ENCODE measurements at regions not wholly inside any gene's neighbourhood (a gene's known extent, or its start where the extent isn't known, plus 50 kb on each side); places are given as distances from the start of the nearest gene placed in this dataset.
"Not testable (repeated sequence)": the region's sequence is repeated elsewhere in the genome, so short reads cannot be mapped to it uniquely, and the experiment has no call there.

GRCh38 chr5:83802686-83803085 is 82.0 kb upstream of the HAPLN1 start:
- no peak for ATAC-seq

DNA sequence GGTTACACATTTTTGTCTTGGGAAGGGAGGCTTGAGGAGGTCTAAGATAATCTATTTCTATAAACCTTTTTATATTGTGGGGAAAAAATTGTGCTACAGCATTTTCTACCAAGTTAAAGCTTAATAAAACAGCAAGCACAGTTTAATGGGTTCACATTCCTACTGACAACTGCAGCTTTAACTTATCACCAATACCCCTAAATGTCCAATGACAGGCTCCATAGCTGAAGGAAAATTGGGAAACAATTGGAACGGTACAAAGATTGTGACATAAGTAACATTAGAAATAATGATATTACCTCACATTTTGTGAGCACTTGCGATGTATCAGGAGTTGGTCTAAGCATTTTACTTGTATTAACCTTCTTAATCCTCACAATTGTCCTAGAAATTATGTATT is 79.5 kb upstream of the HAPLN1 start:
- ATAC-seq, result no peak

GRCh38 chr5:83799020-83799419 is 78.4 kb upstream of the HAPLN1 start:
- ATAC-seq, result not testable (repeated sequence)

DNA sequence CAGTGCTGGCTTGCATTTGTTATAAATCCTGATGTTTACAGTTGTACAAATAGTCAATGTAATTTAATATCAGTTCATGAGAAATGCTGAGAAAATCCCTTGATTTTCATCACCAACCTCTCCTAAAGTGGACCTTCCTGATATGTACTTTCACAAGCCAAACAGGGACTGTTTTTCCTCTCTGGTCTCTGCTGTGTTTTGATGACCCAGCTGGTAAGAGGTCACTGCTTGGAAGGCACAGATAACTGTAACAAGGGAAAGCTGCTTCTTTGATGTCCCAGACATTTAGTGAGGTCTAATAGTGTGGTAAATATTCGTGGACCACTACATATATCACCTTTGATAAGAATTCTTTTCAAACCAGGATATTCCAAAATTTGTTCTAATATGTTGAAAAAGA is 68.7 kb upstream of the HAPLN1 start:
- no peak for ATAC-seq

GRCh38 chr5:83787631-83788030 is 67.0 kb upstream of the HAPLN1 start:
- ATAC-seq, result no peak

- no peak for ATAC-seq
Measured at GRCh38 chr5:83785176-83785668, 64.6 kb upstream of the HAPLN1 start.

GRCh38 chr5:83780699-83781350 is 60.2 kb upstream of the HAPLN1 start:
- no peak for ATAC-seq

GRCh38 chr5:83777856-83778255 is 57.2 kb upstream of the HAPLN1 start:
- ATAC-seq, result no peak

DNA sequence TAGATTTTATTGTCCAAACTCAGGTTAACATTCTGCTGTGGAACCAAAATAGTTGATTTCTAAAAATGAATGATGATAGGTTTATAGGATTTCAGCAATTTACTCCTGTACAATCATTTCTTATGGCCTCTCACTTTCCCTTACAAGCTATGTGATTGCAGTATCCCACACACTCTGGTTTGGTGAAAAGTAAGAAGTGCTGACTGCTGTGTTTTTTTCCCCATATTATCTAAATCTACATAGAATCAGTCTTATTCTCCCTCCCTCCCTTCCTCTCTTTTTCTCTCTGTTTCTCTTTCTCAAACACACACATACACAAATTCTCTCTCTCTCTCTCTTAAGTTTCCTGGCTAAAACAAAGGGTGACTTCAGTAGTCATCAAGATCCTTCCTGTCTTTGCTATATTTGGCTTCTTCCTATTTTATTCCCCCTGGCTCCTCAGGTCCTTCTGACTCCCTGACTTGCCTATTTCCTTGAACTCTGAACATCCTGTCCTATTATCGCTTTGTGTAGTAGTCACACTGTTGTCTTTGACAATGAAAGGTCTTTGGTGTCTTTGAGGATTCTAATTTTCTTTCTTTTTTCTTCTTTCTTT is 55.9 kb upstream of the HAPLN1 start:
- no peak for ATAC-seq

Data from activated CD4-positive, CD25-positive, alpha-beta regulatory T cell treated with anti-CD3 and anti-CD28 coated beads, Interleukin-2, amount 50 U/mL, for 24 hours (primary cell).